ENCODE measurements at regions not wholly inside any gene's neighbourhood (a gene's known extent, or its start where the extent isn't known, plus 50 kb on each side); places are given as distances from the start of the nearest gene placed in this dataset.

GRCh38 chr7:12761691-12762090, 74.3 kb downstream of the ARL4A start (continued):
- TF ChIP-seq CTCF (conservative IDR thresholded peaks at IDR 0.05; ENCODE audit: low read depth in 2 of 2) (no peak), ZNF114 (CRISPR knock-in tag; IDR thresholded peaks at IDR 0.05) (no peak), POLR2AphosphoS5 (IDR thresholded peaks at IDR 0.05; ENCODE audit: low read depth) (no peak), NANOG (IDR thresholded peaks at IDR 0.05; ENCODE audit: borderline replicate concordance) (no peak), CREB1 (CRISPR knock-in tag; IDR thresholded peaks at IDR 0.05; ENCODE audit: low read depth) (no peak)

- Mint-ChIP-seq H3K27me3 (ENCODE audit: insufficient read depth, low read depth, poor library complexity) (peaks cover 1% of the 10 kb centered on the region), H3K36me3 (ENCODE audit: low read depth) (peaks cover 26% of the 10 kb centered on the region), H3K4me1 (peaks cover 27% of the 10 kb centered on the region), H3K27ac (no peak overlapping the region), H3K9me3 (peaks cover 22% of the 10 kb centered on the region), H3K4me3 (no peak overlapping the region)
- Histone ChIP-seq H3K79me2 (replicated peaks; ENCODE audit: insufficient read depth) (no peaks in the 10 kb centered on the region), H3K36me3 (ENCODE audit: insufficient read depth) (peaks cover 5% of the 10 kb centered on the region; the same call in 1 of the 2 replicates), H3K27me3 (ENCODE audit: insufficient read depth) (no peaks in the 10 kb centered on the region), H3K4me3 (no peak overlapping the region), H3K9me2 (ENCODE audit: insufficient read depth) (0 out of 2 replicates have a peak, but pooled peaks cover 5% of the 10 kb centered on the region), H3K27ac (ENCODE audit: low read depth) (no peak overlapping the region), H3F3A (replicated peaks; ENCODE audit: low read depth) (no peaks in the 10 kb centered on the region), H4K20me1 (replicated peaks; ENCODE audit: insufficient read depth) (no peaks in the 10 kb centered on the region), H3K4me2 (no peak overlapping the region), H3K4me1 (ENCODE audit: insufficient read depth) (peaks cover 14% of the 10 kb centered on the region), H2AFZ (no peak overlapping the region)
- DNase-seq (ENCODE audit: low spot score), result no peak
- no peak for ATAC-seq
- TF ChIP-seq STAT1 (IDR thresholded peaks at IDR 0.05; ENCODE audit: unreplicated experiment) (no peak), ZNF331 (CRISPR knock-in tag; IDR thresholded peaks at IDR 0.05; ENCODE audit: low read depth) (no peak), ETS1 (IDR thresholded peaks at IDR 0.05) (no peak), POLR2AphosphoS5 (IDR thresholded peaks at IDR 0.05; ENCODE audit: low read depth) (no peak), ZNF462 (CRISPR knock-in tag; IDR thresholded peaks at IDR 0.05) (no peak), JUNB (IDR thresholded peaks at IDR 0.05; ENCODE audit: unreplicated experiment) (no peak), CTCF (conservative IDR thresholded peaks at IDR 0.05; ENCODE audit: low read depth in 2 of 2) (no peak), EZH2 (IDR thresholded peaks at IDR 0.05; ENCODE audit: low read depth, unreplicated experiment) (no peak), CREB1 (CRISPR knock-in tag; IDR thresholded peaks at IDR 0.05; ENCODE audit: low read depth) (no peak), NANOG (IDR thresholded peaks at IDR 0.05; ENCODE audit: borderline replicate concordance) (no peak), EZH2phosphoT487 (IDR thresholded peaks at IDR 0.05; ENCODE audit: unreplicated experiment) (no peak), ZNF114 (CRISPR knock-in tag; IDR thresholded peaks at IDR 0.05) (no peak)
Measured at GRCh38 chr7:12764458-12764891, 77.0 kb downstream of the ARL4A start.

All from GM23338 (cell line).